Mesenchymal stem cell (in vitro differentiated cells and primary cell): ENCODE measurements at regions not wholly inside any gene's neighbourhood (a gene's known extent, or its start where the extent isn't known, plus 50 kb on each side); places are given as distances from the start of the nearest gene placed in this dataset.

Experiments
- DNase-seq: peaks from one replicate; pipeline ENCODE4 v3.0.0-alpha.2; 2013
- H2AFZ ChIP-seq: one replicate; pipeline ENCODE4 v1.6.1; 2013; ENCODE audit warnings: low read depth, mild to moderate bottlenecking, control low read depth, inconsistent platforms, low read length, moderate library complexity
- H2AK5ac ChIP-seq: 2 replicates; pipeline ENCODE4 v1.6.1; 2013; ENCODE audit warnings: low read length, moderate library complexity, mild to moderate bottlenecking, inconsistent platforms; ENCODE audit not compliant: severe bottlenecking
- H2BK120ac ChIP-seq: one replicate; pipeline ENCODE4 v1.6.1; 2013; ENCODE audit warnings: low read depth, mild to moderate bottlenecking, inconsistent platforms, low read length, moderate library complexity
- H2BK12ac ChIP-seq, 2 experiments: one replicate each; pipeline ENCODE4 v1.6.1; 2013; ENCODE audit warnings: inconsistent platforms in 2 of 2, low read length in 2 of 2, mild to moderate bottlenecking in 2 of 2, moderate library complexity in 2 of 2, control low read depth in 1 of 2
- H2BK15ac ChIP-seq: one replicate; pipeline ENCODE4 v1.6.1; 2013; ENCODE audit warnings: mild to moderate bottlenecking, low read depth, inconsistent platforms; ENCODE audit not compliant: poor library complexity, severe bottlenecking
- H2BK5ac ChIP-seq: 2 replicates; pipeline ENCODE4 v1.6.1; 2013; ENCODE audit warnings: low read depth, mild to moderate bottlenecking, low read length, control low read depth, inconsistent platforms; ENCODE audit not compliant: poor library complexity, severe bottlenecking
- H3K14ac ChIP-seq, 2 experiments: one replicate each; pipeline ENCODE4 v1.6.1; 2013; ENCODE audit warnings: inconsistent platforms in 2 of 2, low read length in 2 of 2, control low read depth in 1 of 2, mild to moderate bottlenecking in 1 of 2, moderate library complexity in 1 of 2
- H3K18ac ChIP-seq, 2 experiments: one replicate each; pipeline ENCODE4 v1.6.1; 2013; ENCODE audit warnings: inconsistent platforms in 2 of 2, low read length in 2 of 2, control low read depth in 1 of 2, low read depth in 1 of 2, mild to moderate bottlenecking in 1 of 2
- H3K23ac ChIP-seq, 2 experiments: one replicate each; pipeline ENCODE4 v1.6.1; 2013; ENCODE audit warnings: inconsistent platforms in 2 of 2, low read length in 2 of 2, mild to moderate bottlenecking in 2 of 2, moderate library complexity in 2 of 2, control low read depth in 1 of 2
- H3K27ac ChIP-seq: 2 replicates; pipeline ENCODE4 v1.5.1; 2013; ENCODE audit warnings: mild to moderate bottlenecking, moderate library complexity, low read length, control low read depth, inconsistent platforms; ENCODE audit not compliant: poor library complexity, severe bottlenecking
- H3K27me3 ChIP-seq, 2 experiments: 2 replicates each; pipeline versions ENCODE4 v1.6.1 to v1.7.0; 2013; ENCODE audit warnings: low read length in 2 of 2, mild to moderate bottlenecking in 2 of 2, moderate library complexity in 2 of 2, control low read depth in 1 of 2, inconsistent platforms in 1 of 2; ENCODE audit not compliant: control insufficient read depth in 1 of 2, insufficient read depth in 1 of 2
- H3K36me3 ChIP-seq, 2 experiments: 2 replicates each; pipeline versions ENCODE4 v1.6.1 to v1.7.0; 2013; ENCODE audit warnings: low read length in 2 of 2, control low read depth in 1 of 2, inconsistent platforms in 1 of 2, low read depth in 1 of 2, mild to moderate bottlenecking in 1 of 2; ENCODE audit not compliant: insufficient read depth in 2 of 2, control insufficient read depth in 1 of 2
- H3K4ac ChIP-seq, 2 experiments: one replicate each; pipeline ENCODE4 v1.6.1; 2013; ENCODE audit warnings: inconsistent platforms in 2 of 2, low read length in 2 of 2, mild to moderate bottlenecking in 2 of 2, moderate library complexity in 2 of 2, control low read depth in 1 of 2, low read depth in 1 of 2
- H3K4me1 ChIP-seq: 2 replicates; pipeline ENCODE4 v1.6.1; 2013; ENCODE audit warnings: low read depth, low read length, control low read depth; ENCODE audit not compliant: control insufficient read depth, insufficient read depth
- H3K4me2 ChIP-seq: 2 replicates; pipeline ENCODE4 v1.6.1; 2013; ENCODE audit warnings: low read length, mild to moderate bottlenecking, inconsistent platforms; ENCODE audit not compliant: poor library complexity, severe bottlenecking
- H3K4me3 ChIP-seq, 2 experiments: 2 replicates each; pipeline versions ENCODE4 v1.5.1 to v1.7.0; 2013; ENCODE audit warnings: low read length in 2 of 2, mild to moderate bottlenecking in 2 of 2, control low read depth in 1 of 2, low read depth in 1 of 2; ENCODE audit not compliant: insufficient read depth in 1 of 2
- H3K79me1 ChIP-seq: replicated peaks from 2 replicates; pipeline ENCODE4 v1.6.1; 2013; ENCODE audit warnings: mild to moderate bottlenecking, control low read depth, low read length, inconsistent platforms; ENCODE audit not compliant: poor library complexity, severe bottlenecking
- H3K9ac ChIP-seq: 2 replicates; pipeline ENCODE4 v1.7.0; 2013; ENCODE audit warnings: mild to moderate bottlenecking, low read length, moderate library complexity
- H3K9me3 ChIP-seq: 2 replicates; pipeline ENCODE4 v1.7.0; 2013; ENCODE audit warnings: mild to moderate bottlenecking, low read length; ENCODE audit not compliant: control insufficient read depth
- H4K8ac ChIP-seq: one replicate; pipeline ENCODE4 v1.6.1; 2013; ENCODE audit warnings: inconsistent platforms, mild to moderate bottlenecking, low read length, moderate library complexity
- H4K91ac ChIP-seq: one replicate; pipeline ENCODE4 v1.6.1; 2013; ENCODE audit warnings: mild to moderate bottlenecking, low read length, inconsistent platforms
- WGBS: methylation state at CpG from one replicate; pipeline ENCODE4 v1.1.7; 2013; ENCODE audit warnings: mixed read lengths; 5-methylcytosine and 5-hydroxymethylcytosine counted together

- Histone ChIP-seq H2AK5ac (no peak overlapping the region), H3K14ac (no peak overlapping the region), H2BK120ac (no peak overlapping the region), H3K23ac (no peak overlapping the region), H3K4me1 (no peaks in the 10 kb centered on the region), H3K18ac (no peak overlapping the region), H2BK5ac (no peak overlapping the region), H3K9me3 (no peaks in the 10 kb centered on the region), H3K9ac (no peak overlapping the region), H3K36me3 (no peaks in the 10 kb centered on the region), H2BK12ac (no peak overlapping the region), H3K27me3 (no peaks in the 10 kb centered on the region), H3K79me1 (no peaks in the 10 kb centered on the region), H4K8ac (no peak overlapping the region), H2AFZ (no peak overlapping the region), H3K4me3 (no peak overlapping the region), H2BK15ac (no peak overlapping the region), H3K27ac (no peak overlapping the region), H3K4ac (no peak overlapping the region), H3K4me2 (no peak overlapping the region), H4K91ac (no peak overlapping the region)
- WGBS, result 67% methylated on average over 2 of the region's 4 CpGs
- no peak for DNase-seq
These were observed 592.4 kb downstream of the ACTRT1 start for GRCh38 chrX:127459790-127460189.

- H2AFZ ChIP-seq, result no peak overlapping the region
- H2AK5ac ChIP-seq, result no peak overlapping the region
- H2BK5ac ChIP-seq, result no peak overlapping the region
- H3K14ac ChIP-seq, result no peak overlapping the region
- H3K18ac ChIP-seq, result no peak overlapping the region
- no peak for DNase-seq
- H3K9ac ChIP-seq, result no peak overlapping the region
- H3K23ac ChIP-seq, result no peak overlapping the region
- no peak overlapping the region for H3K4me3 ChIP-seq
- no peak overlapping the region for H2BK120ac ChIP-seq
- no peak overlapping the region for H4K8ac ChIP-seq
- H3K4me2 ChIP-seq, result no peak overlapping the region
- H3K79me1 ChIP-seq, result no peaks in the 10 kb centered on the region
- no peaks in the 10 kb centered on the region for H3K27me3 ChIP-seq
- no peak overlapping the region for H3K27ac ChIP-seq
- H3K4ac ChIP-seq, result no peak overlapping the region
- no peak overlapping the region for H2BK15ac ChIP-seq
- no peak overlapping the region for H2BK12ac ChIP-seq
- H4K91ac ChIP-seq, result no peak overlapping the region
- H3K4me1 ChIP-seq, result no peaks in the 10 kb centered on the region
- no peaks in the 10 kb centered on the region for H3K36me3 ChIP-seq
- H3K9me3 ChIP-seq, result no peaks in the 10 kb centered on the region
These were observed 595.0 kb downstream of the ACTRT1 start for GRCh38 chrX:127457161-127457560.

GRCh38 chrX:127439676-127440075 lies 612.5 kb downstream of the ACTRT1 start:
- Histone ChIP-seq H4K8ac (no peak overlapping the region), H3K4ac (no peak overlapping the region), H4K91ac (no peak overlapping the region), H3K4me2 (no peak overlapping the region), H2BK120ac (no peak overlapping the region), H3K27me3 (no peaks in the 10 kb centered on the region), H3K23ac (no peak overlapping the region), H2AK5ac (no peak overlapping the region), H2BK15ac (no peak overlapping the region), H3K18ac (no peak overlapping the region), H3K4me1 (peaks cover 2% of the 10 kb centered on the region), H3K27ac (peak overlapping the region; percentile 64), H2BK12ac (no peak overlapping the region), H3K79me1 (no peaks in the 10 kb centered on the region), H2BK5ac (no peak overlapping the region), H2AFZ (no peak overlapping the region), H3K9ac (no peak overlapping the region), H3K36me3 (no peaks in the 10 kb centered on the region), H3K14ac (no peak overlapping the region), H3K9me3 (no peaks in the 10 kb centered on the region), H3K4me3 (no peak overlapping the region)
- no peak for DNase-seq
- WGBS, result no CpG with 5 or more reads among the region's 2 CpGs

GRCh38 chrX:127405946-127406345 lies 586.4 kb downstream of the PRR32 start:
- Histone ChIP-seq H3K18ac (no peak overlapping the region), H2BK12ac (no peak overlapping the region), H3K4me1 (no peaks in the 10 kb centered on the region), H3K27me3 (no peaks in the 10 kb centered on the region), H3K4ac (no peak overlapping the region), H2BK5ac (no peak overlapping the region), H2AFZ (no peak overlapping the region), H3K36me3 (no peaks in the 10 kb centered on the region), H2AK5ac (no peak overlapping the region), H3K23ac (no peak overlapping the region), H3K27ac (no peak overlapping the region), H2BK15ac (no peak overlapping the region), H3K4me3 (no peak overlapping the region), H3K4me2 (no peak overlapping the region), H4K8ac (no peak overlapping the region), H3K9me3 (peaks cover 10% of the 10 kb centered on the region), H2BK120ac (no peak overlapping the region), H3K14ac (no peak overlapping the region), H3K9ac (no peak overlapping the region), H4K91ac (no peak overlapping the region), H3K79me1 (no peaks in the 10 kb centered on the region)
- WGBS, result no CpG with 5 or more reads among the region's 2 CpGs
- no peak for DNase-seq
